ENCODE measurements at regions not wholly inside any gene's neighbourhood (a gene's known extent, or its start where the extent isn't known, plus 50 kb on each side); places are given as distances from the start of the nearest gene placed in this dataset.
"Not testable (repeated sequence)": the region's sequence is repeated elsewhere in the genome, so short reads cannot be mapped to it uniquely, and the experiment has no call there.

DNA sequence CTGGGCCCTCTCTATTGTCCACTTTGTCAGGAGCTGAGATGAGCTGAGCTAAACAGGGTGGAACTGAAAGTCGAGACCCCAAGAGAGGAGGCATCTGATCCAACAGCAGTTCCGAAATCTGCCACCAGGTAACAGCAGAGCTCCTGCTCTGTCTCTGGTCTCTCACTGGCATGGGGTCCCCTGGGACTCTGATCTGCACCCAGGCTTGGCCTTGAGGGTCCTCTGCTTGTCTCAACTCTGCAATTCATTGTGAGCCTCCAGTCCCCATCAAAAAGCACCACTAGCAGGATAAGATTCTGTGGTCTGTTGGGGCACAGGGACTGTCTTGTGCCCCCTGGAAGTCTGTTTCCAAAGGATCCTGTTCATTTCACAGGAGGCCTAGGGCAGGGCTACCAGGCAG, 62.5 kb upstream of the TOP1 start:
- DNase-seq (ENCODE audit: low spot score) = no peak
- ChIA-PET POLR2A (ENCODE audit: low non-redundant PET) (no interaction called here), CTCF (interaction anchor here (0.5 to 1.4 kb wide), 8 partner anchors 13 to 1855 kb away, joined by 3 to 4 read pairs (median 3); no protein-coding TSS in a partner anchor)
- H3K27ac ChIP-seq = no peak overlapping the region
- TF ChIP-seq CTCF (conservative IDR thresholded peaks at IDR 0.05; ENCODE audit: low read depth) = peak; percentile 20; the same call in 1 of the 2 replicates

DNA sequence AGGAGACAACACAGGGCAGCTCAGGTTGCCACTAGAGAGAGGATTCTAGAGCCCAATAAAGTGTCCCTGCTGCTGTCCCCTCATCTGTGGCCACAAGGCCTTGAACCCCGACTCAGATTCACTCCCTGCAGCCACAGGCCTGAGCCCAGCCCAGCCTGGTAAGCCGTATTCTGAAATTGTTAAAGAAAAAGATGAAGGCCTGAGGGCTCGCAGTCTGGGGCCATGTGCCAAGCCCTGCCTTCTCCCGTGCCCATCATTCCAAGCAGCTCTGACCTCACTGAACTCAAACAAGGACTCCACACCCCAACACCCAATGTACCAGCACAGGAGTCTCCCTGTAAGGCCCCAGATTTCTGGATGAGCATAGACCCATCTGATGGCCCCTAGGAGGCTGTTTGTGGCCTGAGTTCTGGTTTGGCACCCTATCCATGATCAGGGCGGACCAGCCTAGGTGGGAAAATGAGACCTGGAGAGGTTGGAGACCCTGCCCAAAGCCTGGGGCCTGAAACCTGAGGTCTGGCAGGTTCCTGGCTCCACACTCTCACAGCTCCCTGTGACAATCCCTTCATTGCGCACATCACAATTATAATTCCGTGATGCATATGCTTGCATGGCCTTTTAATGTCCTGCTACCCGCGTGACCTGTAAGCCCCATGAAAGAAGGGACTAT, 62.0 kb upstream of the TOP1 start:
- no peak for DNase-seq (ENCODE audit: low spot score)
- TF ChIP-seq CTCF (conservative IDR thresholded peaks at IDR 0.05; ENCODE audit: low read depth) = no peak
- POLR2A ChIA-PET (ENCODE audit: low non-redundant PET) = no interaction called here

GRCh38 chr20:40967700-40968099, 60.9 kb upstream of the TOP1 start:
- ChIA-PET CTCF (interaction anchor here (0.6 to 3.2 kb wide), 15 partner anchors 10 to 1859 kb away, joined by 3 to 27 read pairs (median 4); no protein-coding TSS in a partner anchor), POLR2A (ENCODE audit: low non-redundant PET) (no interaction called here)
- DNase-seq (ENCODE audit: low spot score) = no peak
- TF ChIP-seq CTCF (conservative IDR thresholded peaks at IDR 0.05; ENCODE audit: low read depth) = no peak
- no peak overlapping the region for H3K27ac ChIP-seq

More for the DNA sequence above, 62.0 kb upstream of the TOP1 start:
- CTCF ChIA-PET = interaction anchor here (0.6 to 1.4 kb wide), 8 partner anchors 13 to 1855 kb away, joined by 3 to 4 read pairs (median 3); partner anchors contain the start of gene LPIN3
- H3K27ac ChIP-seq = no peak overlapping the region

GRCh38 chr20:40968816-40969562, 59.6 kb upstream of the TOP1 start:
- CTCF ChIA-PET = interaction anchor here (0.6 to 3.2 kb wide), 28 partner anchors 8 to 1860 kb away, joined by 3 to 27 read pairs (median 4); partner anchors contain the start of gene LPIN3
- H3K27ac ChIP-seq; POLR2A ChIA-PET (ENCODE audit: low non-redundant PET): not testable (repeated sequence)
- TF ChIP-seq CTCF (conservative IDR thresholded peaks at IDR 0.05; ENCODE audit: low read depth) = peak; percentile 100
- peak; percentile 93 for DNase-seq (ENCODE audit: low spot score)

DNA sequence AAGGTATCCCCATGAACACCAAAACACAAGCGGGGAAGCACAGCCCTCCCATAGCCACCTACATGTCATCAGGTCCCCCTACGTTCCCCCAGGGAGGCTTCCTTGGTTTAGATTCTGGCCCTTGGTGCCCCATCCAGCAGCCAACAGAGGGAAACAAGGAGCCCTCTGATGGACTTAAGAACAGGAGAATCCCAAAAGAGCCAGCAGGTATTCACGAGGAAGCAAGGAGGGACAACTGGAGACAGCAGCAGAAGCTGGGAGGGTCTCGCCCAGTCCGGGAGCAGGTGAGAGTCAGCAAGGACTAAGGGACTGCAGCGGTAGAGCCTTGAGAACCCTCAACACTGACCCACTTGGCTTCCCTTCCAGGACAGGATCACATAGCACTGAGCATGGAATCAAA, 58.4 kb upstream of the TOP1 start:
- no peak for TF ChIP-seq CTCF (conservative IDR thresholded peaks at IDR 0.05; ENCODE audit: low read depth)
- CTCF ChIA-PET = interaction anchor here (3.2 kb wide), 1 partner anchor 125 kb away, joined by 27 read pairs; no protein-coding TSS in a partner anchor
- H3K27ac ChIP-seq = no peak overlapping the region
- no peak for DNase-seq (ENCODE audit: low spot score)
- POLR2A ChIA-PET (ENCODE audit: low non-redundant PET) = no interaction called here

DNA sequence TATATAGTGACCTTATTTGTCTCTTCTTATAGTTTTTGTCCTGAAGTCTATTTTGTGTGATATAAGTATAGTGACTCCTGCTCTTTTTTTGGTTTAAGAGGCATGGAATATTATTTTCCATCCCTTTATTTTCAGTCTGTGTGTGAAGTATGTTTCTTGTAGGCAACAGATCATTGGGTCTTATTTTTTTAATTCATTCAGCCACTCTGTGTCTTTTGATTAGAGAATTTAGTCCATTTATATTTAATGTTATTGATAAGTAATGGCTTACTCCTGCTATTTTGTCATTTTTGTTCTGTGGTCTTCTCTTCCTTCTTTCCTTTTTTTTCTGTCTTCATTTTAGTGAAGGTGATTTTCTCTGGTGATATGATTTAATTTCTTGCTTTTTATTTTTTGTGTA, 51.4 kb upstream of the TOP1 start:
- CTCF ChIA-PET = interaction anchor here (0.9 to 1.7 kb wide), 3 partner anchors 9 to 14 kb away, joined by 4 to 5 read pairs (median 4); no protein-coding TSS in a partner anchor
- POLR2A ChIA-PET (ENCODE audit: low non-redundant PET) = no interaction called here
- TF ChIP-seq CTCF (conservative IDR thresholded peaks at IDR 0.05; ENCODE audit: low read depth) = no peak

More for the DNA sequence above, 51.4 kb upstream of the TOP1 start:
- H3K27ac ChIP-seq = no peak overlapping the region
- no peak for DNase-seq (ENCODE audit: low spot score)

All from RWPE1 (cell line).